DOHH2 (cell line): ENCODE measurements at regions not wholly inside any gene's neighbourhood (a gene's known extent, or its start where the extent isn't known, plus 50 kb on each side); places are given as distances from the start of the nearest gene placed in this dataset.

Experiments
- CTCF ChIP-seq: fragments of 200-600 bp; sonication (generic); IDR thresholded peaks from one replicate; pipeline ENCODE4 v1.5.1; 2014; ENCODE audit warnings: antibody characterized with exemption, mild to moderate bottlenecking, low read depth, low read length; ENCODE audit not compliant: poor library complexity, severe bottlenecking
- EZH2phosphoT487 ChIP-seq: fragments of 200-600 bp; sonication (generic); IDR thresholded peaks from 2 replicates; pipeline ENCODE4 v1.6.1; 2017; ENCODE audit warnings: borderline replicate concordance, mild to moderate bottlenecking, antibody characterized with exemption, low read length, moderate library complexity, mixed read lengths

- TF ChIP-seq CTCF = no peak
- TF ChIP-seq EZH2phosphoT487 = no peak
These were observed 187.0 kb downstream of the SMIM20 start for GRCh38 chr4:26101011-26101410.
